LNCaP clone FGC (cell line): ENCODE measurements at regions not wholly inside any gene's neighbourhood (a gene's known extent, or its start where the extent isn't known, plus 50 kb on each side); places are given as distances from the start of the nearest gene placed in this dataset.
A peak's percentile ranks its signal among the peaks of the same experiment; 100 is the strongest.

Experiments used
- DNase-seq: peaks from one replicate; pipeline ENCODE4 v3.0.0-alpha.2; 2011; ENCODE audit warnings: low read depth
- H3K4me3 ChIP-seq: 2 replicates; pipeline ENCODE4 v1.5.1; 2011; ENCODE audit warnings: mild to moderate bottlenecking, low read depth, low read length, control low read depth
- CTCF ChIP-seq: IDR thresholded peaks from 2 replicates; pipeline ENCODE4 v1.5.1; 2012; ENCODE audit warnings: mild to moderate bottlenecking; ENCODE audit not compliant: control insufficient read depth, insufficient read depth; ENCODE audit errors: extremely low read depth

DNA sequence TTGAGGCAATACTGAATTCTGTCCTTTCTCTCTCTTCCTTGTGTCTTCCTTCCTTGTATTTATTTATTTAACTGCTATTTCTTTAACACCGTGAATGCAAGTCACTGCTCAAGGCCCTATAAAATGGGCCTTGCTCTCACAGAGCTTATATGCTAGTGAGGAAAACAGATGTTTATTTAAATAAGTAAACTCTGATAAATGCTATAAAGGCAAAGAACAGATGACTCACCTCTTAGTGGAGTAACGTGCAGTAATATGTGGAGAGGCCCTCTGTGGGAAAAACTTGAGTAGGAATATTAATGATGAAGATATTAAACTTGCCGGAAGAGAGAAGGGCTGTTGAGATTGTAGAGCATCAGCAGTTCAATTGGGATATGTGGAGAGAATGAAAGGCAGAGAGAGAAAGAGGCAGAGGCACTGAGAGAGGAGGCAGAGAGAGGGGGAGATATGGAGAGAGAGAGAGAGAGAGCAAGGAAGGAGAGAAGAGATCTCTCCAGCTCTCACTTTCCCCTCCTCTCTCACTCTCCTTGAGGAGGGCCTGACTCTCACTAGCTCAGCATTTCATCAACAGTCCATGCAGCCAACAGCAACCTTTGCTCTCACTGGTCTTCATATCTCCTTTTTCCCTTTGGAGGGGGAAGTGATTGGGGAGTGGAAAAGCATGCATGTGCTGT lies 322.2 kb downstream of the LMX1A start:
- DNase-seq = peak; percentile 70
- no peak for TF ChIP-seq CTCF
- no peak overlapping the region for H3K4me3 ChIP-seq

DNA sequence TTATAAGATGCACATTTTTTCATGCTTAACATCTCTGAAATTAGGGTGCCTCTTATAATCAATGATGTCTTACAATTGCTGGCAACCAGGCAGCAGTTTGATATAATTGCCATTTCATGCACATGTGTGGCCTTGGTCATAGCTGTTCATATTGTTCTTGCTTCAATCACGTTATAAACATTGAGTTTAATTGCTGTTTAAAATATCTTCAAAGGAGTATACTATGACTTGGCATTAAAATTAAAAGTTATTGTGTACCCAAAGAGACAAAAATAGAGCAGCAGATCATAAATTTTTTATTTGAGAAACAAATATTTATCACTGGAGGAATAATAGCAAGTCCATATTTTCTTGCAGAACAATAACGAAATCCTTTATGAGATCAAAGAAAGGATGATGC lies 325.5 kb downstream of the LMX1A start:
- DNase-seq = no peak
- TF ChIP-seq CTCF = no peak
- no peak overlapping the region for H3K4me3 ChIP-seq

- no peak for DNase-seq
- no peak for TF ChIP-seq CTCF
- H3K4me3 ChIP-seq = no peak overlapping the region
Observed at GRCh38 chr1:165025805-165026204, 330.7 kb downstream of the LMX1A start.

GRCh38 chr1:165014753-165015152 lies 341.8 kb downstream of the LMX1A start:
- no peak for DNase-seq
- TF ChIP-seq CTCF = no peak
- no peak overlapping the region for H3K4me3 ChIP-seq

- H3K4me3 ChIP-seq = no peak overlapping the region
- no peak for DNase-seq
- TF ChIP-seq CTCF = no peak
Observed at GRCh38 chr1:165011991-165012531, 344.5 kb downstream of the LMX1A start.

GRCh38 chr1:165011186-165011585 lies 345.3 kb downstream of the LMX1A start:
- no peak for DNase-seq
- TF ChIP-seq CTCF = no peak
- H3K4me3 ChIP-seq = no peak overlapping the region
